IMR-90 (cell line): ENCODE measurements at regions not wholly inside any gene's neighbourhood (a gene's known extent, or its start where the extent isn't known, plus 50 kb on each side); places are given as distances from the start of the nearest gene placed in this dataset.

Source experiments
- ATAC-seq: fragments of 200-7000 bp; cut with Tn5 transposase; 2 replicates; pipeline ENCODE4 v1.9.1; 2020; ENCODE audit warnings: low read depth, mild to moderate bottlenecking, moderate library complexity
- BruUV-seq: library from RNA; stranded (reverse); fragments of 400-500 nt; replicated peaks from 2 replicates; lab custom pipeline; 2021; lab: Mats Ljungman, UMichigan
- CTCF ChIA-PET: fragments of 300-600 bp; formaldehyde crosslinking; extraction: SDS; loops from one replicate; lab custom pipeline; 2021; ENCODE audit warnings: antibody characterized with exemption; lab: Yijun Ruan, JAX
- POLR2A ChIA-PET: fragments of 300-600 bp; sonication (Branson Sonifier 250); formaldehyde crosslinking; loops from one replicate; lab custom pipeline; 2022; ENCODE audit warnings: antibody characterized with exemption; ENCODE audit not compliant: unreplicated experiment; lab: Charles Lee
- DNase-seq: peaks from one replicate; pipeline ENCODE4 v3.0.0; 2013
- H2AFZ ChIP-seq: replicated peaks from 2 replicates; pipeline ENCODE3; 2013; ENCODE audit warnings: low read length, mild to moderate bottlenecking; ENCODE audit not compliant: poor library complexity
- H2AK5ac ChIP-seq: 2 replicates; pipeline ENCODE4 v1.6.1; 2013; ENCODE audit warnings: low read depth, low read length, inconsistent platforms
- H2AK9ac ChIP-seq: replicated peaks from 2 replicates; pipeline ENCODE3; 2013; ENCODE audit warnings: mild to moderate bottlenecking, low read depth, low read length, moderate library complexity; ENCODE audit not compliant: poor library complexity
- H2BK120ac ChIP-seq: 2 replicates; pipeline ENCODE4 v1.6.1; 2013; ENCODE audit warnings: low read depth, low read length, inconsistent platforms
- H2BK15ac ChIP-seq: 3 replicates; pipeline ENCODE4 v1.6.1; 2013; ENCODE audit warnings: low read depth, low read length, inconsistent platforms
- H2BK20ac ChIP-seq: 2 replicates; pipeline ENCODE4 v1.6.1; 2013; ENCODE audit warnings: low read depth, mild to moderate bottlenecking, inconsistent platforms, low read length, moderate library complexity
- H2BK5ac ChIP-seq: 2 replicates; pipeline ENCODE4 v1.6.1; 2013; ENCODE audit warnings: mild to moderate bottlenecking, low read depth, low read length, inconsistent platforms; ENCODE audit not compliant: poor library complexity, severe bottlenecking
- H3K14ac ChIP-seq: replicated peaks from 2 replicates; pipeline ENCODE4 v1.6.1; 2013; ENCODE audit warnings: low read depth, low read length, inconsistent platforms
- H3K18ac ChIP-seq: 2 replicates; pipeline ENCODE4 v1.6.1; 2013; ENCODE audit warnings: low read depth, low read length, control low read depth
- H3K23ac ChIP-seq: 2 replicates; pipeline ENCODE4 v1.6.1; 2013; ENCODE audit warnings: low read depth, low read length, inconsistent platforms
- H3K27ac ChIP-seq: 2 replicates; pipeline ENCODE4 v1.5.1; 2013; ENCODE audit warnings: mild to moderate bottlenecking, control low read depth, low read length; ENCODE audit not compliant: insufficient read depth
- H3K27me3 ChIP-seq: 2 replicates; pipeline ENCODE4 v1.6.1; 2013; ENCODE audit warnings: low read length; ENCODE audit not compliant: control insufficient read depth, insufficient read depth
- H3K36me3 ChIP-seq: 2 replicates; pipeline ENCODE4 v1.6.1; 2013; ENCODE audit warnings: low read length, mixed read lengths; ENCODE audit not compliant: control insufficient read depth, insufficient read depth
- H3K4ac ChIP-seq: 2 replicates; pipeline ENCODE4 v1.6.1; 2013; ENCODE audit warnings: low read depth, low read length, inconsistent platforms
- H3K4me1 ChIP-seq: 2 replicates; pipeline ENCODE4 v1.6.1; 2013; ENCODE audit warnings: low read length, mixed read lengths; ENCODE audit not compliant: control insufficient read depth, insufficient read depth
- H3K4me2 ChIP-seq: 2 replicates; pipeline ENCODE4 v1.6.1; 2013; ENCODE audit warnings: low read depth, mild to moderate bottlenecking, control low read depth, low read length, moderate library complexity
- H3K4me3 ChIP-seq: 2 replicates; pipeline ENCODE4 v1.5.1; 2013; ENCODE audit warnings: low read depth, mild to moderate bottlenecking, control low read depth, low read length, moderate library complexity; ENCODE audit not compliant: insufficient read depth
- H3K56ac ChIP-seq: 2 replicates; pipeline ENCODE4 v1.6.1; 2013; ENCODE audit warnings: low read length, inconsistent platforms; ENCODE audit not compliant: insufficient read depth; ENCODE audit errors: extremely low read depth
- H3K79me1 ChIP-seq, 2 experiments: 2 replicates each; pipeline ENCODE4 v1.6.1; 2013; ENCODE audit warnings: low read length in 2 of 2, inconsistent platforms in 1 of 2, low read depth in 1 of 2
- H3K9ac ChIP-seq: 2 replicates; pipeline ENCODE4 v1.6.1; 2013; ENCODE audit warnings: low read depth, low read length, control low read depth
- H3K9me1 ChIP-seq: 2 replicates; pipeline ENCODE4 v1.6.1; 2013; ENCODE audit warnings: low read length, inconsistent platforms; ENCODE audit not compliant: insufficient read depth
- H3K9me3 ChIP-seq: 2 replicates; pipeline ENCODE4 v1.6.1; 2013; ENCODE audit warnings: low read length; ENCODE audit not compliant: control insufficient read depth, insufficient read depth
- H4K20me1 ChIP-seq: 2 replicates; pipeline ENCODE4 v1.6.1; 2013; ENCODE audit warnings: low read length, inconsistent platforms; ENCODE audit not compliant: insufficient read depth
- H4K5ac ChIP-seq: 2 replicates; pipeline ENCODE4 v1.6.1; 2013; ENCODE audit warnings: mild to moderate bottlenecking, low read depth, low read length, control low read depth
- H4K8ac ChIP-seq, 2 experiments: 2 replicates each; pipeline ENCODE4 v1.6.1; 2013; ENCODE audit warnings: low read depth in 2 of 2, low read length in 2 of 2, control low read depth in 1 of 2, inconsistent platforms in 1 of 2
- H4K91ac ChIP-seq: 2 replicates; pipeline ENCODE4 v1.6.1; 2013; ENCODE audit warnings: low read depth, low read length, inconsistent platforms; ENCODE audit not compliant: insufficient read depth
- BHLHE40 ChIP-seq: fragments of 150-350 bp; IDR thresholded peaks from 2 replicates; pipeline ENCODE4 v1.6.1; 2016; ENCODE audit warnings: mild to moderate bottlenecking, low read depth, low read length
- CTCF ChIP-seq: conservative IDR thresholded peaks from 2 replicates; pipeline ENCODE4 v1.5.1; 2012; ENCODE audit warnings: mild to moderate bottlenecking, low read depth, low read length, improper control_type of control experiment
- FOS ChIP-seq: fragments of 150-350 bp; IDR thresholded peaks from 2 replicates; pipeline ENCODE4 v1.6.1; 2016; ENCODE audit warnings: low read depth, low read length
- MAFK ChIP-seq: IDR thresholded peaks from 2 replicates; pipeline ENCODE4 v1.6.1; 2012; ENCODE audit warnings: low read depth, low read length, improper control_type of control experiment
- MAZ ChIP-seq: IDR thresholded peaks from 2 replicates; pipeline ENCODE4 v1.6.1; 2012; ENCODE audit warnings: low read depth, mild to moderate bottlenecking, low read length, improper control_type of control experiment, moderate library complexity, borderline replicate concordance
- MXI1 ChIP-seq: IDR thresholded peaks from 2 replicates; pipeline ENCODE4 v1.6.1; 2012; ENCODE audit warnings: low read depth, mild to moderate bottlenecking, low read length, moderate library complexity, borderline replicate concordance
- NFE2L2 ChIP-seq: fragments of 150-350 bp; IDR thresholded peaks from 2 replicates; pipeline ENCODE4 v1.6.1; 2016; ENCODE audit warnings: low read depth, mild to moderate bottlenecking, low read length
- POLR2A ChIP-seq: IDR thresholded peaks from 2 replicates; pipeline ENCODE4 v1.6.1; 2012; ENCODE audit warnings: mild to moderate bottlenecking, low read depth, low read length
- RAD21 ChIP-seq: IDR thresholded peaks from 2 replicates; pipeline ENCODE4 v1.6.1; 2012; ENCODE audit warnings: low read length, improper control_type of control experiment
- RCOR1 ChIP-seq: IDR thresholded peaks from 2 replicates; pipeline ENCODE4 v1.6.1; 2012; ENCODE audit warnings: mild to moderate bottlenecking, low read length, improper control_type of control experiment; ENCODE audit not compliant: insufficient replicate concordance
- RFX5 ChIP-seq: IDR thresholded peaks from 2 replicates; pipeline ENCODE4 v1.8.0; 2012; ENCODE audit warnings: low read depth, mild to moderate bottlenecking, low read length, moderate library complexity
- USF2 ChIP-seq: fragments of 150-350 bp; IDR thresholded peaks from 2 replicates; pipeline ENCODE4 v1.6.1; 2017; ENCODE audit warnings: mild to moderate bottlenecking, antibody characterized with exemption, low read length, low read depth
- WGBS, 2 experiments: methylation state at CpG; one replicate each; pipeline versions ENCODE4 v1.1.5 to v1.1.7; 2013; ENCODE audit warnings: missing lambda C conversion rate in 2 of 2; ENCODE audit not compliant: insufficient read length in 1 of 2; ENCODE audit errors: extremely low coverage in 2 of 2; 5-methylcytosine and 5-hydroxymethylcytosine counted together
- dilution Hi-C: fragments of 300-500 bp; cut with HindIII; formaldehyde crosslinking; loops from one replicate; pipeline ENCODE4 v1.14.3; 2018; ENCODE audit warnings: low sequenced_read_pairs; ENCODE audit not compliant: unreplicated experiment
- in situ Hi-C: fragments of 300-500 bp; cut with MboI; formaldehyde crosslinking; loops from 3 replicates; pipeline ENCODE4 v1.14.3; 2019; ENCODE audit warnings: low sequenced_read_pairs, inconsistent platforms, mixed read lengths
- intact Hi-C: fragments of 100-400 bp; cut with micrococcal nuclease; formaldehyde crosslinking; loops from 2 replicates; pipeline ENCODE4 v1.10.0; 2022
- TF ChIP-seq, protein P1 (sequence below): fragments of 150-350 bp; IDR thresholded peaks from 2 replicates; pipeline ENCODE4 v1.6.1; 2016; ENCODE audit warnings: low read depth, mild to moderate bottlenecking, low read length, moderate library complexity, borderline replicate concordance

DNA sequence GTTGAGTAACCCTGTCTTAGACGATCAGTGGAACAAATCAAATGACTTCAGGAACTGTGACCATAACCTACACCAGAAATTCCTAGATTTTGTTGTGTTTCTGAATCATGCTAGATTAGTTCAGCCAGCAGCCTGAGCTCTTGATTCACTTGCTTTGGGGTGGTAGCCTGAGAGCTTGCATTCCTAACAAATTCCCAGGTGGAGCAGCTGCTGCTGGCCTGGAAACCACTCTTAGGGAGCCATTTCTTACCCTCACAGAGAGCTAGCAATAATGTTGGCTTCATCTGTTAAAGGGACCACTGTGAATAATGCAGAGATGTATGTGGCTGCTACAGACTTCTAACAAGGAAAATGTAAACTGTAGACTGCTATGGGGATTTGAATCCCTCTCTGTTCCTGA is 388.1 kb upstream of the PRR20A start:
- no CpG with 5 or more reads among the region's 1 CpG for WGBS, 2 experiments
- H3K4me1 ChIP-seq, result no peaks in the 10 kb centered on the region
- ChIA-PET CTCF (no interaction called here), POLR2A (no interaction called here)
- H2BK15ac ChIP-seq, result no peak overlapping the region
- H3K4ac ChIP-seq, result no peak overlapping the region
- H2AK9ac ChIP-seq, result no peak overlapping the region
- H4K8ac ChIP-seq, result no peak overlapping the region
- H3K9ac ChIP-seq, result no peak overlapping the region
- H3K56ac ChIP-seq, result no peak overlapping the region
- H3K27ac ChIP-seq, result no peak overlapping the region
- no peak overlapping the region for H2AK5ac ChIP-seq
- no peak overlapping the region for H2BK20ac ChIP-seq
- H3K27me3 ChIP-seq, result no peaks in the 10 kb centered on the region
- intact Hi-C loops, result no loop called here
- H2BK120ac ChIP-seq, result no peak overlapping the region
- H3K79me1 ChIP-seq, result no peaks in the 10 kb centered on the region
- no peaks in the 10 kb centered on the region for H3K36me3 ChIP-seq
- ATAC-seq (no peak), DNase-seq (no peak)
- no peak overlapping the region for H3K14ac ChIP-seq
- dilution Hi-C loops, result no loop called here
- no peak overlapping the region for H3K18ac ChIP-seq
- H3K9me3 ChIP-seq, result peaks cover 9% of the 10 kb centered on the region; the same call in 1 of the 2 replicates
- H4K91ac ChIP-seq, result no peak overlapping the region
- H4K20me1 ChIP-seq, result no peaks in the 10 kb centered on the region
- in situ Hi-C loops, result no loop called here
- H2BK5ac ChIP-seq, result no peak overlapping the region
- no peak overlapping the region for H3K23ac ChIP-seq
- H3K4me3 ChIP-seq, result no peak overlapping the region
- no TSS peak for BruUV-seq
- H3K9me1 ChIP-seq, result no peaks in the 10 kb centered on the region
- H4K5ac ChIP-seq, result no peak overlapping the region
- no peak for TF ChIP-seq CTCF
- TF ChIP-seq RCOR1, result no peak
- TF ChIP-seq BHLHE40, result no peak
- TF ChIP-seq MAZ, result no peak
- TF ChIP-seq, protein P1, sequence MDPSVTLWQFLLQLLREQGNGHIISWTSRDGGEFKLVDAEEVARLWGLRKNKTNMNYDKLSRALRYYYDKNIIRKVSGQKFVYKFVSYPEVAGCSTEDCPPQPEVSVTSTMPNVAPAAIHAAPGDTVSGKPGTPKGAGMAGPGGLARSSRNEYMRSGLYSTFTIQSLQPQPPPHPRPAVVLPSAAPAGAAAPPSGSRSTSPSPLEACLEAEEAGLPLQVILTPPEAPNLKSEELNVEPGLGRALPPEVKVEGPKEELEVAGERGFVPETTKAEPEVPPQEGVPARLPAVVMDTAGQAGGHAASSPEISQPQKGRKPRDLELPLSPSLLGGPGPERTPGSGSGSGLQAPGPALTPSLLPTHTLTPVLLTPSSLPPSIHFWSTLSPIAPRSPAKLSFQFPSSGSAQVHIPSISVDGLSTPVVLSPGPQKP, result no peak
- no peak for TF ChIP-seq POLR2A
- TF ChIP-seq MAFK, result no peak
- no peak for TF ChIP-seq USF2
- TF ChIP-seq RAD21, result no peak
- TF ChIP-seq NFE2L2, result no peak
- no peak for TF ChIP-seq FOS
- no peak for TF ChIP-seq RFX5
- no peak for TF ChIP-seq MXI1
- H3K4me2 ChIP-seq, result no peak overlapping the region
- no peak overlapping the region for H2AFZ ChIP-seq
